ENCODE measurements at regions not wholly inside any gene's neighbourhood (a gene's known extent, or its start where the extent isn't known, plus 50 kb on each side); places are given as distances from the start of the nearest gene placed in this dataset.

- Histone ChIP-seq H3K27me3 (ENCODE audit: insufficient read depth, low read length) (no peaks in the 10 kb centered on the region), H3K4me2 (ENCODE audit: low read length) (no peak overlapping the region), H3K4me1 (ENCODE audit: insufficient read depth, low read length) (no peaks in the 10 kb centered on the region), H4K20me1 (ENCODE audit: insufficient read depth, low read length) (no peaks in the 10 kb centered on the region), H3K36me3 (ENCODE audit: insufficient read depth, low read length) (no peaks in the 10 kb centered on the region), H3K27ac (ENCODE audit: low read depth, low read length) (no peak overlapping the region), H3K79me2 (ENCODE audit: insufficient read depth, low read length) (no peaks in the 10 kb centered on the region), H3K4me3 (ENCODE audit: insufficient read depth, low read depth, low read length) (no peak overlapping the region), H2AFZ (ENCODE audit: low read depth, low read length) (no peak overlapping the region), H3K9me3 (ENCODE audit: insufficient read depth, low read depth, low read length) (no peaks in the 10 kb centered on the region), H3K9ac (ENCODE audit: low read length) (no peak overlapping the region)
- TF ChIP-seq EZH2 (IDR thresholded peaks at IDR 0.05; ENCODE audit: insufficient read depth, low read length) (no peak), CTCF (IDR thresholded peaks at IDR 0.05; ENCODE audit: insufficient read depth, low read depth, low read length) (no peak)
- FAIRE-seq, result peak; percentile 99
- Mint-ChIP-seq H3K27me3 (ENCODE audit: low read depth, unreplicated experiment) (no peaks in the 10 kb centered on the region), H3K9me3 (ENCODE audit: unreplicated experiment) (no peaks in the 10 kb centered on the region), H3K27ac (ENCODE audit: unreplicated experiment) (no peak overlapping the region), H3K4me3 (ENCODE audit: unreplicated experiment) (no peak overlapping the region), H3K4me1 (ENCODE audit: low read depth, unreplicated experiment) (no peaks in the 10 kb centered on the region), H3K36me3 (ENCODE audit: low read depth, unreplicated experiment) (no peaks in the 10 kb centered on the region)
- DNase-seq (ENCODE audit: low read depth), result no peak
Measured at GRCh38 chrX:96424007-96424406, 260.6 kb upstream of the DIAPH2 start.

GRCh38 chrX:96425200-96425599 lies 259.4 kb upstream of the DIAPH2 start:
- H3K27me3 Mint-ChIP-seq (ENCODE audit: low read depth, unreplicated experiment), result no peaks in the 10 kb centered on the region

More at GRCh38 chrX:96425200-96425599, 259.4 kb upstream of the DIAPH2 start:
- FAIRE-seq, result no peak
- H2AFZ ChIP-seq (ENCODE audit: low read depth, low read length), result no peak overlapping the region
- no peaks in the 10 kb centered on the region for H3K9me3 ChIP-seq (ENCODE audit: insufficient read depth, low read depth, low read length)
- H3K79me2 ChIP-seq (ENCODE audit: insufficient read depth, low read length), result no peaks in the 10 kb centered on the region
- no peak overlapping the region for H3K27ac Mint-ChIP-seq (ENCODE audit: unreplicated experiment)
- H3K36me3 Mint-ChIP-seq (ENCODE audit: low read depth, unreplicated experiment), result no peaks in the 10 kb centered on the region
- H3K9ac ChIP-seq (ENCODE audit: low read length), result no peak overlapping the region
- no peaks in the 10 kb centered on the region for H3K4me1 ChIP-seq (ENCODE audit: insufficient read depth, low read length)
- no peak for TF ChIP-seq EZH2 (IDR thresholded peaks at IDR 0.05; ENCODE audit: insufficient read depth, low read length)
- no peak for TF ChIP-seq CTCF (IDR thresholded peaks at IDR 0.05; ENCODE audit: insufficient read depth, low read depth, low read length)
- DNase-seq (ENCODE audit: low read depth), result no peak
- H3K27ac ChIP-seq (ENCODE audit: low read depth, low read length), result no peak overlapping the region
- H3K36me3 ChIP-seq (ENCODE audit: insufficient read depth, low read length), result no peaks in the 10 kb centered on the region
- H4K20me1 ChIP-seq (ENCODE audit: insufficient read depth, low read length), result no peaks in the 10 kb centered on the region
- H3K4me3 ChIP-seq (ENCODE audit: insufficient read depth, low read depth, low read length), result no peak overlapping the region
- H3K4me3 Mint-ChIP-seq (ENCODE audit: unreplicated experiment), result no peak overlapping the region
- no peaks in the 10 kb centered on the region for H3K9me3 Mint-ChIP-seq (ENCODE audit: unreplicated experiment)
- no peaks in the 10 kb centered on the region for H3K4me1 Mint-ChIP-seq (ENCODE audit: low read depth, unreplicated experiment)
- no peaks in the 10 kb centered on the region for H3K27me3 ChIP-seq (ENCODE audit: insufficient read depth, low read length)
- no peak overlapping the region for H3K4me2 ChIP-seq (ENCODE audit: low read length)

All from astrocyte (in vitro differentiated cells and primary cell).